IgD-negative memory B cell (primary cell): ENCODE measurements at regions not wholly inside any gene's neighbourhood (a gene's known extent, or its start where the extent isn't known, plus 50 kb on each side); places are given as distances from the start of the nearest gene placed in this dataset.
"Not testable (repeated sequence)": the region's sequence is repeated elsewhere in the genome, so short reads cannot be mapped to it uniquely, and the experiment has no call there.

ENCODE experiments used
- H3K27ac Mint-ChIP-seq, 3 donors: one replicate each; pipeline ENCODE4 v1.8.0; 2020 to 2022; ENCODE audit warnings: mild to moderate bottlenecking in 3 of 3, mixed read lengths in 3 of 3, moderate library complexity in 1 of 3
- H3K27me3 Mint-ChIP-seq: one replicate; pipeline ENCODE4 v1.8.0; 2021; ENCODE audit warnings: mixed read lengths
- H3K36me3 Mint-ChIP-seq: one replicate; pipeline ENCODE4 v1.8.0; 2020; ENCODE audit warnings: mild to moderate bottlenecking, mixed read lengths
- H3K4me1 Mint-ChIP-seq, 3 donors: one replicate each; pipeline ENCODE4 v1.8.0; 2020 to 2022; ENCODE audit warnings: mixed read lengths in 3 of 3, mild to moderate bottlenecking in 1 of 3
- H3K4me3 Mint-ChIP-seq, 4 donors: one replicate each; pipeline ENCODE4 v1.8.0; 2020 to 2022; ENCODE audit warnings: mild to moderate bottlenecking in 4 of 4, mixed read lengths in 4 of 4, moderate library complexity in 3 of 4
- H3K9me3 Mint-ChIP-seq, 3 donors: one replicate each; pipeline ENCODE4 v1.8.0; 2020 to 2021; ENCODE audit warnings: mixed read lengths in 3 of 3, mild to moderate bottlenecking in 1 of 3

DNA sequence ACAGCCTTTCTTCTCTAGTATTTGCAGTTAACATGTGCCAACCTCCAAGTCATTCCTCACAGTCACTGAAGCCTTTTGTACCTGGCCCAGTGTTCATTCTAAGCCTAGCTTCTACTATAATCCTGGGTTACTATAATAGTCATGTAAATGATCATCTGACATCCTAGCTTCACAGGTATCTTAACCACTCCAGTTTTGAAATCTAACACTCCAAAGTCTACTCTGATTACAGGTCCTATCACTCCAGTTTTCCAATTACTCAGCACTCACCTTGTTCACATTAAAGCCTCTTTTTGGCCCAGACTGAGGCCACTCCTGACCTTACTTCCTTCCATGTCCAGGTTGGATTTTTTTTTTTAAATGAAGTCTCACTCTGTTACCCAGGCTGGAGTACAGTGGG lies 87.6 kb upstream of the ZCCHC13 start:
- peaks cover 6% of the 10 kb centered on the region for H3K36me3 Mint-ChIP-seq
- H3K9me3 Mint-ChIP-seq = peaks cover 0 to 2% (median 0%) of the 10 kb centered on the region in 3 donors
- peaks cover 0 to 4% (median 0%) of the 10 kb centered on the region in 3 donors for H3K4me1 Mint-ChIP-seq
- no peaks in the 10 kb centered on the region for H3K27me3 Mint-ChIP-seq
- H3K4me3 Mint-ChIP-seq = no peak overlapping the region
- no peak overlapping the region for H3K27ac Mint-ChIP-seq

DNA sequence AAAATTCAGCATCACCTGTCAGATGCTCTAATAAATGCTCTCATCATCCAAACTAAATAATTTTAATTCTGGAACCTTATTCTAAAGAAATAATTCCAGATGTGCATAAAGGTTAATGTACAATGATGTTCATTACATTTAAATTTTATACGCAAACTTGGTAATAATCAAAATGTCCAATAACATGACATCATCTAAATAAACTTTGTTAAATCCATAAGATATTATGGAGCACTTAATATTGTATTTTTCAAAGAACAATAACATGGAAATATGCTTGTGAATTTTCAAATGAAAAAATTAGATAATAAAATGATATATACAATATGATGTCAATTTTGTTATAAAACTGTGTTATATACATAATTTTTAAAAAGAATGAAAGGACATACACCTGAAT lies 92.1 kb upstream of the ZCCHC13 start:
- Mint-ChIP-seq H3K4me1 (no peaks in the 10 kb centered on the region), H3K27me3 (no peaks in the 10 kb centered on the region), H3K9me3 (peaks cover 0 to 2% (median 0%) of the 10 kb centered on the region in 3 donors), H3K36me3 (peaks cover 9% of the 10 kb centered on the region), H3K27ac (no peak overlapping the region), H3K4me3 (no peak overlapping the region)

DNA sequence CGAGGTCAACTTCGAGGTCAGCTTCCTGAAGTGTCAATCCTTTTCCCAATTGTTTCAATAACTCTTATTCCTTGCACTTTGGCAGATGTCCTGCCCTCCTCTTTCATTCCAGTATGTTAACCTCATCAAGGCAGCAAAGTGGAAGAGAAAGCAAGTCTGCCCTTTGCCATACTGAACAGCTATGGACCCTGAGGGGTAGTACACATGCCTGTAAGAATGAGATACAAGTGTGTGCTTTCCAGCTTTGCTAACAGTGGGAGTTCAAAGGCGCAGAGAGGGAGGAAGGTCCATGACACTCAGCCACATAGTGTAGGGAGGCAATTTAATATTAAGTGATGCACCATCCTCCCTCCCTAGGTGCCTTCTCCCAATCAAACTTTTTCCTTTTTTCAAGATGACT lies 96.4 kb upstream of the ZCCHC13 start:
- H3K9me3 Mint-ChIP-seq = no peaks in the 10 kb centered on the region
- peaks cover 1% of the 10 kb centered on the region for H3K27me3 Mint-ChIP-seq
- peaks cover 8% of the 10 kb centered on the region for H3K36me3 Mint-ChIP-seq
- H3K27ac Mint-ChIP-seq = no peak overlapping the region
- no peaks in the 10 kb centered on the region for H3K4me1 Mint-ChIP-seq
- no peak overlapping the region for H3K4me3 Mint-ChIP-seq

DNA sequence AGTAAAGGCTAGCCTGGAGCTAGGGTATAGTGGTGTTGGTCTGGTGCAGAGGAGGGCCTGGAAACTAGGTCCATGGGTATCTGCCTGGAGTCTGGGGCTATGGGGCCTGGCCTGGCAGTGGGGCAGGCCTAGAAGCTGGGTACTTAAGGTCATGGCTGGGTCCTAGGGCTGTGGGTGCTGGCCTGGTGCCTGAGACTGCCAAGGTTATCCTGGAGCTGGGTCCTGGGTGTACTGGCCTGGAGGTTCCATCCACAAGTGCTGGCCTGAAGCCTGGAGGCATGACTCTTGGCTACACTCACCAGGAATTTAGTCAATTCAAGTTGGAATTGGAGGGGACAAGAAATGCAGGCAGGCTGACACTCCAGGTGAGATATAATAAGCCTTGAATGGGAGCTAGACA lies 108.4 kb upstream of the ZCCHC13 start:
- H3K9me3 Mint-ChIP-seq = no peaks in the 10 kb centered on the region
- no peak overlapping the region for H3K4me3 Mint-ChIP-seq
- peaks cover 2% of the 10 kb centered on the region for H3K27me3 Mint-ChIP-seq
- no peak overlapping the region for H3K27ac Mint-ChIP-seq
- H3K36me3 Mint-ChIP-seq = no peaks in the 10 kb centered on the region
- peaks cover 0 to 2% (median 0%) of the 10 kb centered on the region in 3 donors for H3K4me1 Mint-ChIP-seq

DNA sequence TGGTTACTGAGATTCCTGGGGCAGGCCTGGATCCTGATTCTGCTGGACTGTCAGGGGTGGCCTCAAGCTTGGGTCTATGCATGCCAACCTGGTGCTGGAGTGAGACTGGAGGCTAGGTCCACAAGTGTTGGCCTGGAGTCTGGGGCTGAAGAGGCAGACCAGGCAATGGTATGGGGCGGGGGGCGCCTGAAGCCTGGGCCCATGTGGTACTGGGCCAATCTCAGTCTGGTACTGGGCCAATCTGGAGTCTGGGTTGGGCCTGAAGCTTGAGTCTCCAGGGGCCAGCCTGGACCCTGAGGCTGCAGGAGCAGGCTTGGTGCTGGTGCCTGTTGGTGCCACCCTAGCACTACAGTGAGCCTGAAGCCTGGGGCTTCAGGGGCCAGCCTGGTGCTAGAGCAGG lies 108.9 kb upstream of the ZCCHC13 start:
- Mint-ChIP-seq H3K27me3 (peaks cover 2% of the 10 kb centered on the region), H3K4me3 (no peak overlapping the region), H3K36me3 (no peaks in the 10 kb centered on the region), H3K9me3 (no peaks in the 10 kb centered on the region), H3K4me1 (peaks cover 0 to 2% (median 0%) of the 10 kb centered on the region in 3 donors), H3K27ac (no peak overlapping the region)

DNA sequence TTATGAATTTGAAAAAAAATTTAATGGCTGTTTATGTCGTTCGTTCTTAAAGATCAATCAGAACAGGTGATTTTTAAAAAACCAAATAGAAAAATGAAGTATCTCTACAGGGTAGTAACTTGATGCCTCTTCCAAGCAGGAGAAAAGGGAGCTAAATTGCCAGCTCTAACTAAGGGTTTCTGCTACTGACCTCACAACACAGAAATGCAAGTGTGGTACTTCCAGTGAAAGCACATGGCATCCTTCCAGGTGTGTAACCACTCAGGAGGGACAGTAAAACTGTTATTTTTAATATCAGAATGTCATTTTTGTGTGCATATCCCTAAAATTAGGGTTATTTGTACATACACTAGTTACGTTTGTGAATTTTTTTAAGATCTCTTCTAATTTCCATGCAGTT lies 116.8 kb upstream of the ZCCHC13 start:
- no peaks in the 10 kb centered on the region for H3K27me3 Mint-ChIP-seq
- H3K4me1 Mint-ChIP-seq = peaks cover 0 to 2% (median 0%) of the 10 kb centered on the region in 3 donors
- H3K27ac Mint-ChIP-seq = no peak overlapping the region
- peaks cover 0 to 5% (median 0%) of the 10 kb centered on the region in 3 donors for H3K9me3 Mint-ChIP-seq
- H3K36me3 Mint-ChIP-seq = no peaks in the 10 kb centered on the region
- no peak overlapping the region for H3K4me3 Mint-ChIP-seq

DNA sequence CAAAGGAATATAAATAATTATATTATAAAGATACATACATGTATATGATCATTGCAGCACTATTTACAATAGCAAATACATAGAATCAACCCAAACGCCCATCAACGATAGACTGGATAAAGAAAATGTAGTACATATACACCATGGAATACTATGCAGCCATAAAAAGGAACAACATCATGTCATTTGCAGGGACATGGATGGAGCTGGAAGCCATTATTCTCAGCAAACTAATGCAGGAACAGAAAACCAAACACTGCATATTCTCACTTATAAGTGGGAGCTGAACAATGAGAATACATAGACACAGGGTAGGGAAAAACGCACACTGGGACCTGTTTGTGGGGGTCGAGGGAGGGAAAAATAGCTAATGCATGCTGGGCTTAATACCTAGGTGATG lies 120.9 kb upstream of the ZCCHC13 start:
- H3K4me1 Mint-ChIP-seq, H3K9me3 Mint-ChIP-seq, H3K27ac Mint-ChIP-seq, H3K4me3 Mint-ChIP-seq, H3K36me3 Mint-ChIP-seq, H3K27me3 Mint-ChIP-seq: not testable (repeated sequence)

DNA sequence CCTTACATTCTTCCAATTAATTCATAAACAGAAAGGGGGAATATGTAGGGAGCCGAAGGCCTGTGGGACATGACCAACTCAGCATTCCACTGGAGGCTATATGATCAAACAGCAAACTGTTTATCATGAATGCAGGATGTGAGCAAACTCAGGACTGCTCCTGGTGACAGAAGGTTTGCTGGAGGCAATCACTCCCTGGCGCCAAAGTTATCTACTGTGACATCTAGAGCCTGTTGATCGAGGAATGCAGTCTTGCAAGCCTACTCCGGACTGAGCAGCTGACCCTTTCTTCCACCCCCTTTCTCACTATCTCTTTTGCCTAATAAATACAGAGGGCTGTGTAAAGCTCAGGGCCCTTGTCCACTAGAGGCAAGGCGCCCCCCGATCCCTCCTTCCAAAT lies 122.0 kb upstream of the ZCCHC13 start:
- not testable (repeated sequence) for H3K27ac Mint-ChIP-seq, H3K4me3 Mint-ChIP-seq, H3K36me3 Mint-ChIP-seq, H3K4me1 Mint-ChIP-seq, H3K9me3 Mint-ChIP-seq, H3K27me3 Mint-ChIP-seq

DNA sequence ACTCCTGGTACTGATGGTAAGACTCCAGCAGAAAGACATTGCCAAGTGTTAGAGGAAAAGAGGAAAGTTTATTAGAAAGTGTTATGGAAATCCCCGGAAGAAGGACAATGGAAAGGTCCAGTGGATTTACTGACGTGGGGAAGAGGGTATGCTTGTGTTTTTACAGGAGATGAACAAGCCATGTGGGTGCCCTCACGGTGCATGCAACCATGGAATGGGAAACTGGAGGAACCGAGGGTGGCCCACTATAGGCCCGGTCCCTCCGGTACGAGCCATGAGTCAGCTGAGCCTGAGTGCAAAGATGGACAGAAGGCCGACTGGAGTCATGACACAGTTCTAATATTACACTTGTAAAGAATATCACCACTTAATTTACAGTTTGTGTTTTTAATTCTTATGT lies 123.3 kb upstream of the ZCCHC13 start:
- no peaks in the 10 kb centered on the region for H3K4me1 Mint-ChIP-seq
- no peak overlapping the region for H3K4me3 Mint-ChIP-seq
- peaks cover 0 to under 1% (median 0%) of the 10 kb centered on the region in 3 donors for H3K9me3 Mint-ChIP-seq
- no peaks in the 10 kb centered on the region for H3K36me3 Mint-ChIP-seq
- no peaks in the 10 kb centered on the region for H3K27me3 Mint-ChIP-seq
- H3K27ac Mint-ChIP-seq = no peak overlapping the region

DNA sequence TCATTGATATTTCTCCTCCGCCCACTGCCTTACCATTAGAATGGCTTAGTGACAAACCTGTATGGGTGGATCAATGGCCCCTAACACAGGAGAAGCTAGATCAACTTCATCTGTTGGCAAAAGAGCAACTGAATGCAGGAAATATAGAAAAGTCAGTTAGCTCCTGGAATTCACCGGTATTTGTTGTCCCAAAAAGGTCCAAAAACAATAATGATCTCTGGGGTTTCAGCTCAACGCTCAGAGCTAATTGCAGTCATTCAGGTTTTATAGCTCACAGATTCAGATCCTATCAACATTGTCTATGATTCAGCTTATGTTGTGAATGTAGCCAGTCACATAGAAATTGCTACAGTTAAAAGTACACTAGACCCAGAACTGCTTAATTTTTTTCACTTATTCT lies 124.0 kb upstream of the ZCCHC13 start:
- Mint-ChIP-seq H3K27me3 (no peaks in the 10 kb centered on the region), H3K4me1 (no peaks in the 10 kb centered on the region)

DNA sequence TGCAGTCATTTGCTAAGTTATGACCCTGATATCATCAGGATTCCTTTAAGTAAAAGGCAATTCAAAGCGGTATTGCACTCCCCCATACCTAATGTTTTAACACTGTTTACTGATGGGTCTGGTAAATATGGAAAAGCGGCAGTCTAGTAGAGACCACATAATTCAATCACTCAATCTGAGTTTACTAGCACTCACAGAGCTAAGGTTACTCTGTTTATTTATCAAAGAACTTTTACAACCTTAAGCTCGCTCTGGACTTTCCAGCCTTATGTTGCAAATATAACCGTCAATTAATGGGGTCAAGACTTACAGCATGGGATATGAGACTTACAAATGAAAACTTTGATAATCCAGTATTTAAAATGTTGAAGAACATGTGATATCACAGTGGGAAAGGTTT lies 124.5 kb upstream of the ZCCHC13 start:
- no peaks in the 10 kb centered on the region for H3K27me3 Mint-ChIP-seq
- no peak overlapping the region for H3K4me3 Mint-ChIP-seq
- peaks cover 0 to 3% (median 0%) of the 10 kb centered on the region in 3 donors for H3K9me3 Mint-ChIP-seq
- no peak overlapping the region for H3K27ac Mint-ChIP-seq
- no peaks in the 10 kb centered on the region for H3K4me1 Mint-ChIP-seq
- no peaks in the 10 kb centered on the region for H3K36me3 Mint-ChIP-seq

More for the DNA sequence above, 124.0 kb upstream of the ZCCHC13 start:
- H3K27ac Mint-ChIP-seq = no peak overlapping the region
- no peak overlapping the region for H3K4me3 Mint-ChIP-seq
- peaks cover 0 to 3% (median 0%) of the 10 kb centered on the region in 3 donors for H3K9me3 Mint-ChIP-seq
- H3K36me3 Mint-ChIP-seq = no peaks in the 10 kb centered on the region

DNA sequence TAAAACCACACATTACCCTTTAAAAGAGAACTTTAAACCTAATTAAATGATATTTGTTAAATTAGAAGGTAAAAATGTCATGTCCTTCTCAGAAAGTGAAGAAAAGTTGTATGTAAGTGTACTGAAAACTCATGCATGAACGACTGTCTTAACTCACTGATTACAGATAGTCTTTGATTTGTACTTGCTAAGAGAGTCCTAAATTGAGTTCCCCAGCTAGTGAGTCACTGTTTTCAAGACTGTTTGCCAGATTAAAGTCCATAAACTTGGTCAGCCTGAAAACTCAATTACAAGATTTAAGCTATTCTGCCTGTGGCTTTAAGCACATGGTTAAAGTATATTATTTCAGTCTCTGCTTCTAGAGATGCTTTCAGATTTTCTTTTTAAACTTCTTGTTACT lies 124.9 kb upstream of the ZCCHC13 start:
- H3K9me3 Mint-ChIP-seq = peaks cover 0 to 3% (median 0%) of the 10 kb centered on the region in 3 donors
- no peaks in the 10 kb centered on the region for H3K36me3 Mint-ChIP-seq
- H3K4me3 Mint-ChIP-seq = no peak overlapping the region
- no peaks in the 10 kb centered on the region for H3K27me3 Mint-ChIP-seq
- no peaks in the 10 kb centered on the region for H3K4me1 Mint-ChIP-seq
- H3K27ac Mint-ChIP-seq = no peak overlapping the region

DNA sequence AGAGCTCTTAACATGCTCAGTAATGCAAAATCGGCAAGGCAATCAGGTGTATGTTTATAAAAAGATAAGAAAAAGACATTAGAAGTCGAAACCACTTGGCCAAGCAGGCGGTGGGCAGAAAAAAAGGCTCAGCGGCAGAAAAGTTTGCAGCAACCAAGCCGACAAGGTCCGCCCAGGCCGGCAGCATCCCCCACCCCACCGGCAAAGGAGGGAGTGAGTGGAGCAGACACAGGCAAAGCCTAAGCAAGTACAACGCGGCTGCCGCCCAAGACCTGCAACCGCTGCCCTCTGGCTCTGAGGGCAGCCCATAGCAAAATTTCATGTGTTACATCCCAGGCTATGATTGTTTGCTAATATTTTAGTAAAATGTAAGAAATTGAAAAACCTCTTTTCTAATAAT lies 125.4 kb upstream of the ZCCHC13 start:
- Mint-ChIP-seq H3K27ac (no peak overlapping the region), H3K4me1 (no peaks in the 10 kb centered on the region), H3K9me3 (peaks cover 0 to 3% (median 0%) of the 10 kb centered on the region in 3 donors), H3K4me3 (no peak overlapping the region), H3K27me3 (no peaks in the 10 kb centered on the region), H3K36me3 (no peaks in the 10 kb centered on the region)

DNA sequence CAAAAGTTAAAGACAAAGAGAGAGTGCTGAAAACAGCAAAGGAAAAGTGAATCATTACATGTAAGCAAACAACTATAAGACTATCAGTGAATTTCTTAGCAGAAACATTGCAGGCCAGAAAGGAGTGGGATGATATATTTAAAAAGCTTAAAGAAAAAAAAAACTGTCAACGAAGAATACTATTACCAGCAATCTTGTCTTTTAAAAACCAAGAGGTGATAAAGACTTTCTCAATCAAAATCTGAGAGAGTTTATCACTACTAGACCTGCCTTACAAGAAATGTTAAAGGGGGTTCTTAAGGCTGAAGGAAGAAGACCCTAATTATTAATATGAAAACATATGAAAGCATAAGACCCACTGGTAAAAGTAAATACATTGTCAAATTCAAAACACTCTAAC lies 132.5 kb upstream of the ZCCHC13 start:
- H3K27ac Mint-ChIP-seq = no peak overlapping the region
- no peak overlapping the region for H3K4me3 Mint-ChIP-seq
- H3K27me3 Mint-ChIP-seq = no peaks in the 10 kb centered on the region
- H3K36me3 Mint-ChIP-seq = peaks cover 6% of the 10 kb centered on the region
- no peaks in the 10 kb centered on the region for H3K4me1 Mint-ChIP-seq
- peaks cover 4 to 20% (median 16%) of the 10 kb centered on the region in 3 donors for H3K9me3 Mint-ChIP-seq

DNA sequence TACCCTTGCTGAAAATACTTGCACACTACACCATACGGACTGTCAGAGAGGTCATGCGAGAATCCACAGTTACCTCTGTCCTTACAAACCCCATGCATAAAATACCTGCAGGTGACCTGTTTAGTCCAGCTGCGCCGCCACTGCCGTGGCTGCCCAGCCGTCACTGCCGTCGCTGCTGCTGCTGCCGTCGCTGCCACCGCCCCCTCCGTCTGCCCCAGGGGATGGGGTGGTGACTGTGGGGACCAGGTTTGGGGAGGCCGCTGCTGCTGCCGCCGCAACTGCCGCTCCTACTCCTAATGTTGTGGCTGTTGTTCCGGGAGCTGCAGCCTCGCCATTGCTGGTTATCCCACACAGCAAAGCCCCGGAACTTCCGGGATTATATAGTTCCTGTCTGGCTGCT lies 141.8 kb upstream of the ZCCHC13 start:
- Mint-ChIP-seq H3K36me3 (peaks cover 2% of the 10 kb centered on the region), H3K27me3 (no peaks in the 10 kb centered on the region), H3K4me1 (no peaks in the 10 kb centered on the region), H3K9me3 (peaks cover 0 to 2% (median 0%) of the 10 kb centered on the region in 3 donors), H3K4me3 (no peak overlapping the region), H3K27ac (no peak overlapping the region)

DNA sequence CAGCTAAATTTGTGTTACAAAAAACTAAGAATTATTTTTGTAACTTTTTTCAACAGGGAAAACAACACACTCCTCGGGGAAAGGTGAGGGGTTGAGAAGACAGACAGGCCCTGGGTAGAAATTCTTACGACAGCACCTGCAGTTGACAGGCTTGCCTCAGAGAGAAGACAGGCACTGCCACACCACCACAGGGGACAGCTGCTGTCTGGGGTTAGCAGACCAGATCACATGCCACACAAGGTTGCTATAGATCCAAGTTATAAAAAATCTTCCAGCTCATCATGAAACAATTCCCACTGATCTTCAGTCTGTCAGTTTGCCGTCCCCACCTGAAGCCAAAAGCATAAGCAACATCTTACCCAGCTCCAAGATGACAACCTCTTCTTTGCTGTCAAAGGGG lies 143.2 kb upstream of the ZCCHC13 start:
- H3K36me3 Mint-ChIP-seq = peaks cover 2% of the 10 kb centered on the region
- no peak overlapping the region for H3K27ac Mint-ChIP-seq
- H3K9me3 Mint-ChIP-seq = peaks cover 0 to 2% (median 0%) of the 10 kb centered on the region in 3 donors
- no peak overlapping the region for H3K4me3 Mint-ChIP-seq
- no peaks in the 10 kb centered on the region for H3K4me1 Mint-ChIP-seq
- H3K27me3 Mint-ChIP-seq = no peaks in the 10 kb centered on the region

DNA sequence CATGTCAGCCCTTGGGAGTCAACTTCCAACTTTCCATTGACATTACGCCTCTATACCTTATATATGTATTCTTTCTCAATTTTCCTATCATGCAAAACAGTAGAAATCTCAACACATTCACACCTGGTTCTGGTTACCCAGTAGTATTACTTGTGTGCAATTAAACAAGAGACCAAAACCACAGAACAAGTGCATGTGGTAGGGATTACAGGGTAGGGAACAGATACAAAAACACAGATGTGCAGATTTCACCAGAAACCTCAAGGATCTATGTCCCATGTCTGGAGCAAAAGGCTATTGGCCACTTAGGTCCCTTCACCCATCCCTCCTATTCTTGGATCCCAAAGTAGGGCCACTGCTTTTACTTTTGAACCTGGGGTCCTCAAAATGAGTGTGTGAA lies 143.6 kb upstream of the ZCCHC13 start:
- H3K4me1 Mint-ChIP-seq = no peaks in the 10 kb centered on the region
- peaks cover 2% of the 10 kb centered on the region for H3K36me3 Mint-ChIP-seq
- no peak overlapping the region for H3K4me3 Mint-ChIP-seq

More for the DNA sequence above, 143.6 kb upstream of the ZCCHC13 start:
- Mint-ChIP-seq H3K27ac (no peak overlapping the region), H3K9me3 (peaks cover 0 to 2% (median 0%) of the 10 kb centered on the region in 3 donors), H3K27me3 (no peaks in the 10 kb centered on the region)
